ENCODE measurements at regions not wholly inside any gene's neighbourhood (a gene's known extent, or its start where the extent isn't known, plus 50 kb on each side); places are given as distances from the start of the nearest gene placed in this dataset.

DNA sequence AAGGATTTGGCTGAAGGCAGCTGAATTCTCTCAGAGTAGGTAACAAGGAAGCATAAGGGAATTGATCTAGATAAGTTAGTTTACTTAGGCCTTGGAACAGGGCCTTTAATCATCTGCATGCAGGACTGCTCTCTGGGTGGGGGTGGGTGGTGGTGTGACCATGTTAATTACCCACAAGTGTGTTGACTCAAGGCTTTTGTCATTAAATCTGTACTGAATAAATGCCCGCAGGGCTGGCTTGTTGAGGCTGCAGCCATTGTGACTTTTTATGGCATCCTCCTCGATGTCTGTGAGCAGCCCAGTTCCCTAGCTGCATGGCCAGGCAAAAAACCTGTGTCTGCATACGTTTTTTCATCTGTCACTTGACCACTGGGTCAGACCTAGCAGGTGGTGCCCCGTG is 63.5 kb upstream of the ASCC3 start:
- FAIRE-seq (no peak), DNase-seq (ENCODE audit: insufficient read length) (no peak)
- TF ChIP-seq POLR2A (IDR thresholded peaks at IDR 0.05; ENCODE audit: low read depth, low read length) = no peak
- TF ChIP-seq POLR2AphosphoS5 (IDR thresholded peaks at IDR 0.05; ENCODE audit: low read depth, low read length) = no peak

DNA sequence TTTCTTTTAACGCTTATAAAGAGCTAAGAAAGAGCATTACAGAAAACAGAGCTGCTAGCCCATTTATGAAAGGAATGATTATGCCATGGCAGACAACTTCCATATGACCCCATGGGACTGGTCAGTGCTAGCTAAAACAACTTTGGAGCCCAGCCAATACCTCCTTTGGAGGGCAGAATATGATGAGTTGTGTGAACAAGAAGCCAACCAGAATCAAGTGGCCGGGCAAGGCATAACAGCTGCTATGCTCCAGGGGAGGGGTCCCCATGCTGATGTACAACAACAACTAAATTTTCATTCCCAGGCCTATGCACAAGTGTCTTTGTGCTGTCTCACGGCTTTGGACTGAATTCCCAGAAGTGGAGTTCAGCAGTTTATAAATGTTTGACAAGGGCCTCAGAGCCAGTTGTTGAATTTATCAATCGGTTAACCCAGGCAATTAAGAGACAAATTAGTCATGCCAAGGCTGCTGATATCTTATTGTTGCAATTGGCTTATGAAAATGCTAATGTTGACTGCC is 65.0 kb upstream of the ASCC3 start:
- DNase-seq (ENCODE audit: insufficient read length) = no peak
- no peak for TF ChIP-seq TAF1 (IDR thresholded peaks at IDR 0.05; ENCODE audit: borderline replicate concordance, low read depth, low read length)
- no peak for TF ChIP-seq POLR2A (IDR thresholded peaks at IDR 0.05; ENCODE audit: low read depth, low read length)
- no peak for TF ChIP-seq POLR2AphosphoS5 (IDR thresholded peaks at IDR 0.05; ENCODE audit: low read depth, low read length)
- FAIRE-seq = no peak

- FAIRE-seq (no peak), DNase-seq (ENCODE audit: insufficient read length) (no peak)
- TF ChIP-seq POLR2AphosphoS5 (IDR thresholded peaks at IDR 0.05; ENCODE audit: low read depth, low read length) (no peak), TAF1 (IDR thresholded peaks at IDR 0.05; ENCODE audit: borderline replicate concordance, low read depth, low read length) (no peak), POLR2A (IDR thresholded peaks at IDR 0.05; ENCODE audit: low read depth, low read length) (no peak)
These were observed 65.6 kb upstream of the ASCC3 start for GRCh38 chr6:100946711-100947110.

DNA sequence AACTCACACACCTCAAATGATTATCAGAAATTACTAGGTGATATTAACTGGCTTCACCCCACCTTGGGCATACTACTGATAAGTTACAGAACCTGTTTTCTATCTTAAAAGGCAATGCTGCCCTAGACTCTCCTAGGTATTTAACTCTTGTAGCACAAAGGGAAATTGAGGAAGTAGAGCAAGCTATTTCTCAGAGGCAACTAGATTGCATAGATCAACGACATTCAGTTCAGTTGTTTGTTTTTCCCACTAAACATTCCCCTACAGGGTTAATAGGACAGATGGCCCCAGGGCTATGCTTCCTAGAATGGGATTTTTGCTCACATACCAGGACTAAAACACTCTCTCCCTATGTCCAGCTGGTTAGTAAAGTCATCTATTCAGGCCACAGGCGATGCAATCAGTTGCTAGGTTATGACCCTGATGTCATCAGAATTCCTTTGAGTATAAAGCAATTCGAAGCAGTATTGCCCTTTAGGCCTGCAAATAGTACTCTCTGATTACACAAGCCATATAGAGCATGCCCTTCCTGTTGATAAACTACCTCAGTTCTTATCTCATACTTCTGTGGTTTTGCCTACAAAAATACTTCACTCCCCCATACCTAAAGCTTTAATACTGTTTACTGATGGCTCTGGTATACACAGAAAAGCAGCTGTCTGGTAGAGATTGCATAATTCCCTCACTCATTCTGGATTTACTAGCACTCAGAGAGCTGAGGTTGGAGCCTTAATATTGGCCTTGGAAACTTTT is 67.4 kb upstream of the ASCC3 start:
- DNase-seq (ENCODE audit: insufficient read length) (no peak), FAIRE-seq (no peak)
- TF ChIP-seq POLR2A (IDR thresholded peaks at IDR 0.05; ENCODE audit: low read depth, low read length) (no peak), TAF1 (IDR thresholded peaks at IDR 0.05; ENCODE audit: borderline replicate concordance, low read depth, low read length) (no peak), POLR2AphosphoS5 (IDR thresholded peaks at IDR 0.05; ENCODE audit: low read depth, low read length) (no peak)

DNA sequence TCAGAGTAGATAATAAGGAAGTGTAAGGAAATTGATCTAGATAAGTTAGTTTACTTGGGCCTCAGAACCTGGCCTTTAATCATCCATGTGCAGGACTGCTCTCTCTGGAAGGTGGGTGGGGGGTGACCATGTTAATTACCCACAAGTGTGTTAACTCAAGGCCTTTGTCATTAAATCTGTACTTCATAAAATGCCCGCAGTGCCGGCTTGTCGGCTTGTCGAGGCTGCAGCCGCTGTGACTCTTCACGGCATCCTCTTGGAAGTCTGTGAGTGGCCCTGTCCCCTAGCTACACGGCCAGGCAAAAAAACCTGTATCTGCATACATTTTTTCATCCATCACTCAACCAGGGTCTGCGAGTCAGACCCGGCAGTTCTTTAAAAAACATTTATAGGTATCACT is 70.9 kb upstream of the ASCC3 start:
- FAIRE-seq = no peak
- TF ChIP-seq POLR2AphosphoS5 (IDR thresholded peaks at IDR 0.05; ENCODE audit: low read depth, low read length) (no peak), POLR2A (IDR thresholded peaks at IDR 0.05; ENCODE audit: low read depth, low read length) (no peak), TAF1 (IDR thresholded peaks at IDR 0.05; ENCODE audit: borderline replicate concordance, low read depth, low read length) (no peak)
- DNase-seq (ENCODE audit: insufficient read length) = no peak

DNA sequence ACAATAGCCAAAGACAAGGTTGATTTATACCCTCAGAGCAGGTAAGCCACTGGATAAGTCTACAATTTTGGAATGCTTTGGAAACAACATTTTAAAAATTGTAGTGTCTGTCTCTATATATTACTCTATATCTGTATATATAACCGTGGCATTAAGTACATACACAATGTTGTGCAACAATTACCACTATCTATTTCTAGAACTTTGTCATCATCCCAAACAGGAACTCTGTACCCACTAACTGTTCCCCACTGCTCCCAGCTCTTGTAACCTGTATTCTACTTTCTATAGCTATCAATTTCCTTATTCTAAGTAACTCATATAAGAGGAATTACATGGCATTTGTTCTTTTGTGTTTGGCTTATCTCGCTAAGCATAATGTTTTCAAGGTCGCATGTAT is 78.2 kb upstream of the ASCC3 start:
- DNase-seq (ENCODE audit: insufficient read length) (no peak), FAIRE-seq (no peak)
- TF ChIP-seq POLR2A (IDR thresholded peaks at IDR 0.05; ENCODE audit: low read depth, low read length) (no peak), TAF1 (IDR thresholded peaks at IDR 0.05; ENCODE audit: borderline replicate concordance, low read depth, low read length) (no peak), POLR2AphosphoS5 (IDR thresholded peaks at IDR 0.05; ENCODE audit: low read depth, low read length) (no peak)

GRCh38 chr6:100962466-100962865 is 81.3 kb upstream of the ASCC3 start:
- DNase-seq (ENCODE audit: insufficient read length) (no peak), FAIRE-seq (no peak)
- TF ChIP-seq TAF1 (IDR thresholded peaks at IDR 0.05; ENCODE audit: borderline replicate concordance, low read depth, low read length) = no peak
- TF ChIP-seq POLR2AphosphoS5 (IDR thresholded peaks at IDR 0.05; ENCODE audit: low read depth, low read length) = no peak
- TF ChIP-seq POLR2A (IDR thresholded peaks at IDR 0.05; ENCODE audit: low read depth, low read length) = no peak

GRCh38 chr6:100965067-100965466 is 83.9 kb upstream of the ASCC3 start:
- FAIRE-seq (no peak), DNase-seq (ENCODE audit: insufficient read length) (no peak)
- TF ChIP-seq POLR2A (IDR thresholded peaks at IDR 0.05; ENCODE audit: low read depth, low read length) (no peak), POLR2AphosphoS5 (IDR thresholded peaks at IDR 0.05; ENCODE audit: low read depth, low read length) (no peak), TAF1 (IDR thresholded peaks at IDR 0.05; ENCODE audit: borderline replicate concordance, low read depth, low read length) (no peak)

DNA sequence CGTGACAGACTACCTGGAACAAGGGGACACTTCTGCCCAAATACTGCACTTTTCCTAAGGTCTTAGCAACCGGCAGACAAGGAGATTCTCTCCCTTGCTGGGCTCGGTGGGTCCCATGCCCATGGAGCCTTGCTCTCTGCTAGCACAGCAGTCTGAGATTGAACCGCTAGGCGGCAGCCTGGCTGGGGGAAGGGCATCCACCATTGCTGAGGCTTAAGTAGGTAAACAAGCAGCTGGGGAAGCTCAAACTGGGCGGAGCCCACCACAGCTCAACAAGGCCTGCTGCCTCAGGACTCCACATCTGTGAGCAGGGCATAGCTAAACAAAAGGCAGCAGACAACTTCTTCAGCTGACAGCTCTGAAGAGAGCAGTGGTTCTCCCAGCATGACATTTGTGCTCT is 87.8 kb upstream of the ASCC3 start:
- no peak for TF ChIP-seq POLR2A (IDR thresholded peaks at IDR 0.05; ENCODE audit: low read depth, low read length)
- TF ChIP-seq POLR2AphosphoS5 (IDR thresholded peaks at IDR 0.05; ENCODE audit: low read depth, low read length) = no peak
- TF ChIP-seq TAF1 (IDR thresholded peaks at IDR 0.05; ENCODE audit: borderline replicate concordance, low read depth, low read length) = no peak
- DNase-seq (ENCODE audit: insufficient read length) (no peak), FAIRE-seq (no peak)

- no peak for FAIRE-seq
- no peak for DNase-seq (ENCODE audit: insufficient read length)
- TF ChIP-seq TAF1 (IDR thresholded peaks at IDR 0.05; ENCODE audit: borderline replicate concordance, low read depth, low read length) (no peak), POLR2A (IDR thresholded peaks at IDR 0.05; ENCODE audit: low read depth, low read length) (no peak), POLR2AphosphoS5 (IDR thresholded peaks at IDR 0.05; ENCODE audit: low read depth, low read length) (no peak)
These were observed 98.1 kb upstream of the ASCC3 start for GRCh38 chr6:100979267-100979666.

GRCh38 chr6:100980949-100981348 is 99.8 kb upstream of the ASCC3 start:
- FAIRE-seq = no peak

DNA sequence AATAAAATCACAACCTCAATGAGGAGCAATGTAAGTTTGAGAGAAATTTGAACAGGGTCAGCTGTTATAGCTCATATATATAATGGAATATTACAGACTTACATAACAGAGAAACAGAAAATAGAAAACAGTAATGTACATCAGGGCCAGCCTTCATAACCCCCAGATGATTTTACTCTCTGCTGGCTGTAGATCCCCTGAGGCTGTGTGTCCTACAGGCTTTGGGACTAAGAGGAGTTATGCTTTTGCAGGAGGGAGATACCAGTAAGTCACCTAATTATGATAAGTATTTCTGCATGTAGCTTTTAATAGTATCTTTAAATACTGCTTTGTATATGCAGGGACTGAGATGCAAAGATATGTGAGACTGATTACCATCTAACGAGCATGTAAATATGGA is 105.8 kb upstream of the ASCC3 start:
- TF ChIP-seq TAF1 (IDR thresholded peaks at IDR 0.05; ENCODE audit: borderline replicate concordance, low read depth, low read length) = no peak
- no peak for TF ChIP-seq POLR2A (IDR thresholded peaks at IDR 0.05; ENCODE audit: low read depth, low read length)
- no peak for TF ChIP-seq POLR2AphosphoS5 (IDR thresholded peaks at IDR 0.05; ENCODE audit: low read depth, low read length)
- FAIRE-seq = no peak
- no peak for DNase-seq (ENCODE audit: insufficient read length)

More at GRCh38 chr6:100980949-100981348, 99.8 kb upstream of the ASCC3 start:
- TF ChIP-seq TAF1 (IDR thresholded peaks at IDR 0.05; ENCODE audit: borderline replicate concordance, low read depth, low read length) (no peak), POLR2A (IDR thresholded peaks at IDR 0.05; ENCODE audit: low read depth, low read length) (no peak), POLR2AphosphoS5 (IDR thresholded peaks at IDR 0.05; ENCODE audit: low read depth, low read length) (no peak)
- DNase-seq (ENCODE audit: insufficient read length) = no peak

All from GM12892 (cell line).